GM12865 (cell line): ENCODE measurements at regions not wholly inside any gene's neighbourhood (a gene's known extent, or its start where the extent isn't known, plus 50 kb on each side); places are given as distances from the start of the nearest gene placed in this dataset.

Source experiments
- DNase-seq: peaks from one replicate; pipeline ENCODE4 v3.0.0; 2010; ENCODE audit warnings: low read depth
- H3K4me3 ChIP-seq: 2 replicates; pipeline ENCODE4 v1.5.1; 2011; ENCODE audit warnings: mild to moderate bottlenecking, low read depth, low read length, control low read depth
- TF ChIP-seq, protein P1 (sequence below): IDR thresholded peaks from 2 replicates; pipeline ENCODE4 v1.5.1; 2011; ENCODE audit warnings: low read length, control low read depth, low read depth, inconsistent platforms; ENCODE audit not compliant: insufficient read depth; ENCODE audit errors: missing control alignments

DNA sequence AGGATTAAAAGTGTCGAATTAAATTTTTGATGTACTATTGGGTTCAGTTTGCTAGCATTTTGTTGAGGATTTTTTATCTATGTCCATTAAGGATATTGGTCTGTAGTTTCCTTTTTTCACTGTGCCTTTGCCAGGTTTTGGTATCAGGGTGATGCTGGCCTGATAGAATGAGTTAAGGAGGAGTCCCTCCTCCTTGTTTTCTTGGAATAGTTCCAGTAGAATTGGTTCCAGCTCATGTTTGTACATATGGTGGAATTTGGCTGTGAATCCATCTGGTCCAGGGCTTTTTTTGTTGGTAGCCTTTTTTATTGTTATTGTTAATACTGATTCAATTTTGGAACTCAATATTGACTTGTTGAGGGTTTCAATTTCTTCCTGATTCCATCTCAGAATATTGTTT, 141.8 kb downstream of the SIM1 start:
- TF ChIP-seq, protein P1, sequence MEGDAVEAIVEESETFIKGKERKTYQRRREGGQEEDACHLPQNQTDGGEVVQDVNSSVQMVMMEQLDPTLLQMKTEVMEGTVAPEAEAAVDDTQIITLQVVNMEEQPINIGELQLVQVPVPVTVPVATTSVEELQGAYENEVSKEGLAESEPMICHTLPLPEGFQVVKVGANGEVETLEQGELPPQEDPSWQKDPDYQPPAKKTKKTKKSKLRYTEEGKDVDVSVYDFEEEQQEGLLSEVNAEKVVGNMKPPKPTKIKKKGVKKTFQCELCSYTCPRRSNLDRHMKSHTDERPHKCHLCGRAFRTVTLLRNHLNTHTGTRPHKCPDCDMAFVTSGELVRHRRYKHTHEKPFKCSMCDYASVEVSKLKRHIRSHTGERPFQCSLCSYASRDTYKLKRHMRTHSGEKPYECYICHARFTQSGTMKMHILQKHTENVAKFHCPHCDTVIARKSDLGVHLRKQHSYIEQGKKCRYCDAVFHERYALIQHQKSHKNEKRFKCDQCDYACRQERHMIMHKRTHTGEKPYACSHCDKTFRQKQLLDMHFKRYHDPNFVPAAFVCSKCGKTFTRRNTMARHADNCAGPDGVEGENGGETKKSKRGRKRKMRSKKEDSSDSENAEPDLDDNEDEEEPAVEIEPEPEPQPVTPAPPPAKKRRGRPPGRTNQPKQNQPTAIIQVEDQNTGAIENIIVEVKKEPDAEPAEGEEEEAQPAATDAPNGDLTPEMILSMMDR = no peak
- no peak overlapping the region for H3K4me3 ChIP-seq
- no peak for DNase-seq

- no peak overlapping the region for H3K4me3 ChIP-seq
- DNase-seq = no peak
Observed at GRCh38 chr6:100320686-100321085, 144.0 kb downstream of the SIM1 start.

GRCh38 chr6:100317031-100317430, 147.7 kb downstream of the SIM1 start:
- H3K4me3 ChIP-seq = no peak overlapping the region
- TF ChIP-seq, protein P1 = no peak
- DNase-seq = no peak

More at GRCh38 chr6:100320686-100321085, 144.0 kb downstream of the SIM1 start:
- TF ChIP-seq, protein P1 = no peak

- H3K4me3 ChIP-seq = no peak overlapping the region
- no peak for DNase-seq
- TF ChIP-seq, protein P1 = no peak
Observed at GRCh38 chr6:100314186-100314585, 150.5 kb downstream of the SIM1 start.

- no peak overlapping the region for H3K4me3 ChIP-seq
- no peak for DNase-seq
- TF ChIP-seq, protein P1 = no peak
Observed at GRCh38 chr6:100311707-100312251, 152.9 kb downstream of the SIM1 start.

DNA sequence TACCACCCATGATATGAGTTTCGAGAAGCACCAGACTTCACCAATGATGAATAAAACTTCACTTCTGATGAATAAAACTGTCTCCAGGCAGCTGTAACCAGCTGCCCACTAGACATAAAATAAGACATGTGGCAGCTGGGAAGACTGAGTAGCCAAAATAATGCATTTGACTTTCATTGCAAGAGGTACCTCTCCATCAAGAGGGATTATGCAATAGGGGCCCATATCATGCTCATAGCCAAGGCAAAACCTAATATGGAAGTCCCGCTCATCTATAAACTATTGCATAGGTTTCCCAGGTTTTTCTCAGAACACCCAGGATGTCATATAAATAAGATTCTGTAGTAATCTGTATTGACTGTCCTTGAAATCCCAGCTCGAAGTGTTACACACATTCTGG, 155.5 kb downstream of the SIM1 start:
- DNase-seq = no peak
- no peak overlapping the region for H3K4me3 ChIP-seq
- TF ChIP-seq, protein P1 = no peak

DNA sequence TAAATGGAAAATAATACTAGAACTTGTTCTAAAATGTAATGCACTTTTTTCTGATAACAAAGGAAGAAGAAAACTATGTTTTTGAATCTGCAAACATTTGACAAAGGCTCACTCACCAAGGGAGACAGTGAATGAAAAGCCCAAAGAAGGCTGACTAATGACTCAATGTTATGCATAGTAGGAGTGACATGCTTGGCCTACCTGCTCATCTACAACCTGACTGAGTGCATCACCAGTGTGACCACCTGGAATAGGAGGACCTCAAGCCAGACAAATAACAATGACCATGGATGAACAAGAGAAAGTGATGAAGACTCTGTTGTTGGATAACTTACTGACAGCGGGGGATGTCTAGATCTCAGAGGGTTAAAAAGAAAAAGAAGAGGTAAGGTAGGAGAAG, 157.2 kb downstream of the SIM1 start:
- no peak for DNase-seq
- H3K4me3 ChIP-seq = no peak overlapping the region
- TF ChIP-seq, protein P1 = no peak
